Liver (tissue), 7 donors: ENCODE measurements at regions not wholly inside any gene's neighbourhood (a gene's known extent, or its start where the extent isn't known, plus 50 kb on each side); places are given as distances from the start of the nearest gene placed in this dataset.

Experiments used
- DNase-seq: peaks from one replicate; pipeline ENCODE4 v3.0.0-alpha.2; 2017; ENCODE audit warnings: low spot score
- H3K27ac ChIP-seq, 2 donors: one replicate each; pipeline ENCODE4 v1.7.0; 2013; ENCODE audit warnings: inconsistent platforms in 2 of 2, low read length in 2 of 2, control low read depth in 1 of 2, low read depth in 1 of 2, mild to moderate bottlenecking in 1 of 2
- H3K27me3 ChIP-seq, 4 donors: one replicate each; pipeline versions ENCODE4 v1.6.1 to v1.7.0; 2013; ENCODE audit warnings: low read length in 3 of 4, inconsistent platforms in 1 of 4, mild to moderate bottlenecking in 1 of 4, moderate library complexity in 1 of 4; ENCODE audit not compliant: control insufficient read depth in 4 of 4, insufficient read depth in 4 of 4
- H3K36me3 ChIP-seq, 4 donors: one replicate each; pipeline versions ENCODE4 v1.6.1 to v1.7.0; 2013; ENCODE audit warnings: low read length in 3 of 4, mild to moderate bottlenecking in 3 of 4, low read depth in 1 of 4, moderate library complexity in 1 of 4; ENCODE audit not compliant: control insufficient read depth in 4 of 4, insufficient read depth in 3 of 4
- H3K4me1 ChIP-seq, 4 donors: one replicate each; pipeline versions ENCODE4 v1.6.1 to v1.7.0; 2013; ENCODE audit warnings: low read length in 3 of 4, mild to moderate bottlenecking in 3 of 4, moderate library complexity in 1 of 4; ENCODE audit not compliant: control insufficient read depth in 4 of 4, insufficient read depth in 4 of 4
- H3K4me3 ChIP-seq, 3 donors: one replicate each; pipeline versions ENCODE4 v1.6.1 to v1.7.0; 2013; ENCODE audit warnings: low read length in 3 of 3, control low read depth in 1 of 3, low read depth in 1 of 3, mild to moderate bottlenecking in 1 of 3
- H3K9ac ChIP-seq, 2 donors: one replicate each; pipeline ENCODE4 v1.7.0; 2013; ENCODE audit warnings: low read length in 2 of 2, mild to moderate bottlenecking in 2 of 2, moderate library complexity in 2 of 2, control low read depth in 1 of 2, low read depth in 1 of 2
- H3K9me3 ChIP-seq, 4 donors: one replicate each; pipeline versions ENCODE4 v1.6.1 to v1.7.0; 2013; ENCODE audit warnings: low read length in 3 of 4; ENCODE audit not compliant: control insufficient read depth in 4 of 4
- EGR1 ChIP-seq, 2 donors: IDR thresholded peaks; 2 replicates each; pipeline ENCODE4 v1.6.1; 2016 to 2018; ENCODE audit warnings: antibody characterized with exemption in 2 of 2, low read depth in 2 of 2
- FOXA1 ChIP-seq: IDR thresholded peaks from 2 replicates; pipeline ENCODE4 v1.6.1; 2016; ENCODE audit warnings: antibody characterized with exemption
- FOXA2 ChIP-seq: IDR thresholded peaks from 2 replicates; pipeline ENCODE4 v1.6.1; 2016; ENCODE audit warnings: antibody characterized with exemption
- GABPA ChIP-seq, 2 donors: IDR thresholded peaks in 1 of 2; conservative IDR thresholded peaks in 1 of 2; 2 replicates each; pipeline ENCODE4 v1.6.1; 2016; ENCODE audit warnings: antibody characterized with exemption in 2 of 2, mild to moderate bottlenecking in 1 of 2, moderate library complexity in 1 of 2
- HNF4A ChIP-seq, 2 donors: conservative IDR thresholded peaks; 2 replicates each; pipeline ENCODE4 v1.6.1; 2016; ENCODE audit warnings: antibody characterized with exemption in 2 of 2, mild to moderate bottlenecking in 2 of 2
- HNF4G ChIP-seq: IDR thresholded peaks from 2 replicates; pipeline ENCODE4 v1.6.1; 2016; ENCODE audit warnings: antibody characterized with exemption
- JUND ChIP-seq, 2 donors: IDR thresholded peaks; 2 replicates each; pipeline ENCODE4 v1.6.1; 2016; ENCODE audit warnings: antibody characterized with exemption in 2 of 2
- NR2F2 ChIP-seq: IDR thresholded peaks from 2 replicates; pipeline ENCODE4 v1.6.1; 2016; ENCODE audit warnings: antibody characterized with exemption
- RAD21 ChIP-seq, 2 donors: IDR thresholded peaks; 2 replicates each; pipeline ENCODE4 v1.6.1; 2016; ENCODE audit warnings: antibody characterized with exemption in 2 of 2, mild to moderate bottlenecking in 2 of 2
- RXRA ChIP-seq, 2 donors: IDR thresholded peaks; 2 replicates each; pipeline ENCODE4 v1.6.1; 2017 to 2018; ENCODE audit warnings: antibody characterized with exemption in 2 of 2, mild to moderate bottlenecking in 1 of 2
- SP1 ChIP-seq: IDR thresholded peaks from 2 replicates; pipeline ENCODE4 v1.6.1; 2018; ENCODE audit warnings: antibody characterized with exemption, mild to moderate bottlenecking
- TAF1 ChIP-seq: conservative IDR thresholded peaks from 2 replicates; pipeline ENCODE4 v1.6.1; 2016; ENCODE audit warnings: antibody characterized with exemption, mild to moderate bottlenecking
- YY1 ChIP-seq: IDR thresholded peaks from 2 replicates; pipeline ENCODE4 v1.6.1; 2016; ENCODE audit warnings: antibody characterized with exemption, mild to moderate bottlenecking
- TF ChIP-seq, protein P1 (sequence below): IDR thresholded peaks from 2 replicates; pipeline ENCODE4 v1.6.1; 2016; ENCODE audit warnings: antibody characterized with exemption
- TF ChIP-seq, protein P2 (sequence below): IDR thresholded peaks from 2 replicates; pipeline ENCODE4 v1.6.1; 2016; ENCODE audit warnings: antibody characterized with exemption, mild to moderate bottlenecking
- TF ChIP-seq, protein P3 (sequence below): IDR thresholded peaks from 2 replicates; pipeline ENCODE4 v1.6.1; 2016; ENCODE audit warnings: antibody characterized with exemption
- TF ChIP-seq, protein P4 (sequence below): fragments of 150-350 bp; IDR thresholded peaks from 2 replicates; pipeline ENCODE4 v1.5.1; 2017; ENCODE audit warnings: improper control_type of control experiment, low read depth, low read length; ENCODE audit not compliant: missing input control
- TF ChIP-seq, protein P5 (sequence below): IDR thresholded peaks from 2 replicates; pipeline ENCODE4 v1.6.1; 2016; ENCODE audit warnings: antibody characterized with exemption
- donor health status: healthy.
- donor health status: healthy.
- donor health status: healthy.
- donor health status: healthy.

DNA sequence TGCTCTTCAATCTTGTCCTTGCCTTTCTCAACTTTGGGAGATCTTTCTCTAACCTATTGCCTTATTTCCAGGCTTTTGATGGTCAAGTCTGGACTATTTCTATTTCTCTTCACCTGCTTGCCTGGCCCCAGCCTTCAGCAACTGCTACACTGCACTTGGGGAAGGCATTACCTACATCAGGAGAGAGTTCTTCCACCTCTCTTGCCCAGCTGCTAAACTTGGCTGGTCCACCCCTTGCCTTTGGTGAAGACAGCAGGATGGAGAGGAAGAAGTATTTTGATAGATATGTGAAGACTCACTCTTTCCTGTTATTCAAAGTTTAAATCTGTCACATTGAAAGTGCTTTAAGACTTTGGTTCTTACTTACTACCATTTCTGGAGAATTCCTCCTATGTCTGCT, 574.8 kb downstream of the ZPLD1 start (continued):
- TF ChIP-seq, protein P1, sequence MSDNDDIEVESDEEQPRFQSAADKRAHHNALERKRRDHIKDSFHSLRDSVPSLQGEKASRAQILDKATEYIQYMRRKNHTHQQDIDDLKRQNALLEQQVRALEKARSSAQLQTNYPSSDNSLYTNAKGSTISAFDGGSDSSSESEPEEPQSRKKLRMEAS = no peak
- TF ChIP-seq HNF4G (no peak), RXRA (IDR thresholded peaks at IDR 0.05) (no peak)

DNA sequence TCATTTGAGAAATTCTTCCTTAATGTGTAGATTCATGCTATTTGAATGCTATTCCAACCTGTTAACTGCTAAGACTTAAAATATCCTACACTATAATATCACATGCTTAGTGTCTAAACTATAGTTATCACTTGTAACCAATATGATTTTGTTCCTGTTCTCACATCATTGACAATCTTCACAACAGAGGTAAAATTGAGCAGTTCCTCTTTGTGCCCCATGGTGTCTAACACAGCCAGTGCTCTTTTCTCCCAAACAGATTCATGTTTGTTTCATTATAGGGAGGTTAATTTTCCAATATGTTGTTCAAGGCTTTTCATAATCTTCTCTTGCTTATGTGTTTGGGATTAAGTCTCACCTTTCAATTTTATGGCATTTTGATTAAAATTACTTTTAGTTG, 591.1 kb downstream of the ZPLD1 start:
- Histone ChIP-seq H3K4me3 (no peak overlapping the region), H3K9ac (no peak overlapping the region), H3K9me3 (no peaks in the 10 kb centered on the region), H3K36me3 (no peaks in the 10 kb centered on the region), H3K27me3 (no peaks in the 10 kb centered on the region), H3K27ac (no peak overlapping the region), H3K4me1 (no peaks in the 10 kb centered on the region)
- DNase-seq = no peak
- TF ChIP-seq, protein P2, sequence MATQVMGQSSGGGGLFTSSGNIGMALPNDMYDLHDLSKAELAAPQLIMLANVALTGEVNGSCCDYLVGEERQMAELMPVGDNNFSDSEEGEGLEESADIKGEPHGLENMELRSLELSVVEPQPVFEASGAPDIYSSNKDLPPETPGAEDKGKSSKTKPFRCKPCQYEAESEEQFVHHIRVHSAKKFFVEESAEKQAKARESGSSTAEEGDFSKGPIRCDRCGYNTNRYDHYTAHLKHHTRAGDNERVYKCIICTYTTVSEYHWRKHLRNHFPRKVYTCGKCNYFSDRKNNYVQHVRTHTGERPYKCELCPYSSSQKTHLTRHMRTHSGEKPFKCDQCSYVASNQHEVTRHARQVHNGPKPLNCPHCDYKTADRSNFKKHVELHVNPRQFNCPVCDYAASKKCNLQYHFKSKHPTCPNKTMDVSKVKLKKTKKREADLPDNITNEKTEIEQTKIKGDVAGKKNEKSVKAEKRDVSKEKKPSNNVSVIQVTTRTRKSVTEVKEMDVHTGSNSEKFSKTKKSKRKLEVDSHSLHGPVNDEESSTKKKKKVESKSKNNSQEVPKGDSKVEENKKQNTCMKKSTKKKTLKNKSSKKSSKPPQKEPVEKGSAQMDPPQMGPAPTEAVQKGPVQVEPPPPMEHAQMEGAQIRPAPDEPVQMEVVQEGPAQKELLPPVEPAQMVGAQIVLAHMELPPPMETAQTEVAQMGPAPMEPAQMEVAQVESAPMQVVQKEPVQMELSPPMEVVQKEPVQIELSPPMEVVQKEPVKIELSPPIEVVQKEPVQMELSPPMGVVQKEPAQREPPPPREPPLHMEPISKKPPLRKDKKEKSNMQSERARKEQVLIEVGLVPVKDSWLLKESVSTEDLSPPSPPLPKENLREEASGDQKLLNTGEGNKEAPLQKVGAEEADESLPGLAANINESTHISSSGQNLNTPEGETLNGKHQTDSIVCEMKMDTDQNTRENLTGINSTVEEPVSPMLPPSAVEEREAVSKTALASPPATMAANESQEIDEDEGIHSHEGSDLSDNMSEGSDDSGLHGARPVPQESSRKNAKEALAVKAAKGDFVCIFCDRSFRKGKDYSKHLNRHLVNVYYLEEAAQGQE = no peak
- TF ChIP-seq YY1 (no peak), JUND (IDR thresholded peaks at IDR 0.05) (no peak), EGR1 (IDR thresholded peaks at IDR 0.05; ENCODE audit: low read depth in 2 of 2) (no peak), HNF4G (no peak), NR2F2 (no peak), HNF4A (conservative IDR thresholded peaks at IDR 0.05) (no peak), RXRA (IDR thresholded peaks at IDR 0.05) (no peak), GABPA (IDR thresholded peaks at IDR 0.05 in 1 of 2, conservative IDR thresholded peaks at IDR 0.05 in 1 of 2) (no peak), SP1 (no peak), FOXA1 (no peak), FOXA2 (no peak), TAF1 (no peak), RAD21 (IDR thresholded peaks at IDR 0.05) (no peak)
- TF ChIP-seq, protein P3, sequence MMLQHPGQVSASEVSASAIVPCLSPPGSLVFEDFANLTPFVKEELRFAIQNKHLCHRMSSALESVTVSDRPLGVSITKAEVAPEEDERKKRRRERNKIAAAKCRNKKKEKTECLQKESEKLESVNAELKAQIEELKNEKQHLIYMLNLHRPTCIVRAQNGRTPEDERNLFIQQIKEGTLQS = no peak
- TF ChIP-seq, protein P1 = no peak
- TF ChIP-seq, protein P4, sequence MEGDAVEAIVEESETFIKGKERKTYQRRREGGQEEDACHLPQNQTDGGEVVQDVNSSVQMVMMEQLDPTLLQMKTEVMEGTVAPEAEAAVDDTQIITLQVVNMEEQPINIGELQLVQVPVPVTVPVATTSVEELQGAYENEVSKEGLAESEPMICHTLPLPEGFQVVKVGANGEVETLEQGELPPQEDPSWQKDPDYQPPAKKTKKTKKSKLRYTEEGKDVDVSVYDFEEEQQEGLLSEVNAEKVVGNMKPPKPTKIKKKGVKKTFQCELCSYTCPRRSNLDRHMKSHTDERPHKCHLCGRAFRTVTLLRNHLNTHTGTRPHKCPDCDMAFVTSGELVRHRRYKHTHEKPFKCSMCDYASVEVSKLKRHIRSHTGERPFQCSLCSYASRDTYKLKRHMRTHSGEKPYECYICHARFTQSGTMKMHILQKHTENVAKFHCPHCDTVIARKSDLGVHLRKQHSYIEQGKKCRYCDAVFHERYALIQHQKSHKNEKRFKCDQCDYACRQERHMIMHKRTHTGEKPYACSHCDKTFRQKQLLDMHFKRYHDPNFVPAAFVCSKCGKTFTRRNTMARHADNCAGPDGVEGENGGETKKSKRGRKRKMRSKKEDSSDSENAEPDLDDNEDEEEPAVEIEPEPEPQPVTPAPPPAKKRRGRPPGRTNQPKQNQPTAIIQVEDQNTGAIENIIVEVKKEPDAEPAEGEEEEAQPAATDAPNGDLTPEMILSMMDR = no peak
- TF ChIP-seq, protein P5, sequence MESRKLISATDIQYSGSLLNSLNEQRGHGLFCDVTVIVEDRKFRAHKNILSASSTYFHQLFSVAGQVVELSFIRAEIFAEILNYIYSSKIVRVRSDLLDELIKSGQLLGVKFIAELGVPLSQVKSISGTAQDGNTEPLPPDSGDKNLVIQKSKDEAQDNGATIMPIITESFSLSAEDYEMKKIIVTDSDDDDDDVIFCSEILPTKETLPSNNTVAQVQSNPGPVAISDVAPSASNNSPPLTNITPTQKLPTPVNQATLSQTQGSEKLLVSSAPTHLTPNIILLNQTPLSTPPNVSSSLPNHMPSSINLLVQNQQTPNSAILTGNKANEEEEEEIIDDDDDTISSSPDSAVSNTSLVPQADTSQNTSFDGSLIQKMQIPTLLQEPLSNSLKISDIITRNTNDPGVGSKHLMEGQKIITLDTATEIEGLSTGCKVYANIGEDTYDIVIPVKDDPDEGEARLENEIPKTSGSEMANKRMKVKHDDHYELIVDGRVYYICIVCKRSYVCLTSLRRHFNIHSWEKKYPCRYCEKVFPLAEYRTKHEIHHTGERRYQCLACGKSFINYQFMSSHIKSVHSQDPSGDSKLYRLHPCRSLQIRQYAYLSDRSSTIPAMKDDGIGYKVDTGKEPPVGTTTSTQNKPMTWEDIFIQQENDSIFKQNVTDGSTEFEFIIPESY = no peak
